ENCODE measurements at regions not wholly inside any gene's neighbourhood (a gene's known extent, or its start where the extent isn't known, plus 50 kb on each side); places are given as distances from the start of the nearest gene placed in this dataset.
"Not testable (repeated sequence)": the region's sequence is repeated elsewhere in the genome, so short reads cannot be mapped to it uniquely, and the experiment has no call there.

DNA sequence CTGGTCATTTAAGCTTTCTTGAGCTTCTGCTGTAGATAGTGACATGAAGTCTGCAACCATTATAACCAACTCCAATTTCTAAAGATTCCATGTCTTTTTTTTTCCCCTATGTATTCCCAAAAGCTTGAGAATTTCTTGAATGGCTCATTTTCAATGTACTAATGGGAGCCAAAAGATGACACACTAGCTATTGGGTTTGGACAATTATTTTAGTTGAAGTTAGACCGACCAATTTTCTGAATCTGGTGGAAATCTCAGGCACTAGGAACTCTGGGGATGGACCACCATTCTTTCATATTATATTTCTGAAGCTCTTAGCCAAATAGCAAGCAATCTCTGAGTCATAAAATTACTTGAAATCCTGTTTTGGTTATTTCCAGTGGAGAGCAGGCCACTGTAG lies 617.4 kb upstream of the ADAMTS5 start:
- DNase-seq, result no peak

DNA sequence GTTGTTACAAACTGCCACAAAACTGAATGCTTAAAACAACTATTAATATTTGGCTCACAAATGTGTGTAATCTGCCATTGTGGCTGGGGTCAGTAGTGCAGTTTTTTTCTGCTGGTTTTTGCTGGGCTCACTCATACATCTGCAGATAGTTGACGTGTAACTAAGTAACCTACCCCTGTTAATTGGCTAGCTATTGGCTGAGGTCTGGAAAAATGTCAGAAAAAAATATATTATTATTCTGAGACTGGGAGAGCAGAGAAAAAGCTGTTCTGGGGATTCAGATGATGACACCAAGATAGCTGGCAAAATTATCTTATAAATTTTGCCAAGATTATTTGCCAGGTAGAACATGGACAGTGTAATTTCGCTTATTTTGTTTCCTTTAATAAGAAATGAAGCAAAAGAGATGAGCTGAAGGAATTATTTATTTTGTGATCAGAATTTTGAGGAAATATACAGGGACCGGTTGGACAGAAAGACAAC lies 616.1 kb upstream of the ADAMTS5 start:
- no peak for DNase-seq

GRCh38 chr21:27582246-27582947 lies 615.5 kb upstream of the ADAMTS5 start:
- no peak for DNase-seq

GRCh38 chr21:27581168-27581567 lies 614.3 kb upstream of the ADAMTS5 start:
- DNase-seq, result no peak

GRCh38 chr21:27580276-27580675 lies 613.4 kb upstream of the ADAMTS5 start:
- DNase-seq, result no peak

DNA sequence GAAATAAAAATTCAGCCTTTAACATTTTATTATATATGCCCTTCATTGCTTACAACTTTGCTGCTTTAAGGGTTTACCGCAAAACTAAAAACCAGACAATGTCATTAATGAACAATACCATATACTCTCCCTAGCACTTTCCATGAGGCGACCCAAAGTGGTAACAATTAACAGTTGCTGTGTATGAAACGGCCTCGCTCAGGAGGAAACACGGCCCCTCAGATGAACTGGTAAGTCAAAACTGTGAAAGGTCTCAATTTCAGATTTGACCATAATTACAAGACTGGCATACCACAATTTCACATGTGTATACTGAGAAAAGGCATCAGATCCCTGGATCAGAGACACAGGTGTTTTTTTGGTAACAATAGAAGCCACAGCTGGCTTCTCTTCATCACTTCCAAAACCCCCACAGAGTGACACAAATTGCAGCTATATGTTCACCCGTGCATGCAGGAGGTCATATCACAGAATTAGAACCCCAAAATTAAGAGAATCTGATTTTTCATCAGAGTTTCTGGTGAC lies 611.9 kb upstream of the ADAMTS5 start:
- no peak for DNase-seq

DNA sequence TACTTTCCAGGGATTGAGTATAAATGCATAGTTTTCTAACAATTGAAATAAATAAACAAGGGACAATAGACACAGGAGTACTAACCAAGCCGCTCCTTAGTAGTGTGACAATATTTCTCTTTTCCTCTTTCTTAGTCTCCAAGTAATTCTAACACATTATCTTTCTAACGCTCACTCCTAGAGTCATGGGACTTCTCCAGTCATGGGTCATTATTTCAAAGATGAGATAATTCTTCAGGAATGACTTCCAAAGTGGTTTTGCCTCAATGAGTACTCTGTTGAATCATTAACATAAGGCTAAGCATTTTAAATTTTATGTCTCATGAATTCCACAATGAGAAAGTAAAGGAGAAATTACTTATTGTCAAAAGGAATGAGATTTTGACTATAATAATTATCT lies 605.8 kb upstream of the ADAMTS5 start:
- no peak for DNase-seq

- DNase-seq, result no peak
Measured at GRCh38 chr21:27571706-27572105, 604.8 kb upstream of the ADAMTS5 start.

GRCh38 chr21:27570306-27570868 lies 603.5 kb upstream of the ADAMTS5 start:
- DNase-seq, result no peak

- no peak for DNase-seq
Measured at GRCh38 chr21:27569831-27570230, 602.9 kb upstream of the ADAMTS5 start.

DNA sequence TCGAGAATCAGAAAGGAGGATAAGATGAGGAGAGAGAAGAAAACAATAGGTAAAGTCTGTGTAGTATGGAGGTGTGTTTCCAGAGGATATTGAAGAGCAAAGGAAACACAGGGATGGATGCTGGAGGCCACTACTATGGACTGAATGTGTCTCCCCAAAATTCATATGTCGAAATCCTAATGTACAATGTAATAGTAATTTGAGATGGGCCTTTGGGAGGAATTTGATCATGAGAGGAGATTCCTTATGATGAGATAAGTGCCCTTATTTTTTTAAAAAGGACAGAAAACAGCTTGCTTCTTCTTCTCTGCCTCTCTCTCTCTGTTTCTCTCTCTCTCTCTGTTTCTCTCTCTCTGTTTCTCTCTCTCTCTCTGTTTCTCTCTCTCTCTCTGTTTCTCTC lies 602.2 kb upstream of the ADAMTS5 start:
- no peak for DNase-seq

DNA sequence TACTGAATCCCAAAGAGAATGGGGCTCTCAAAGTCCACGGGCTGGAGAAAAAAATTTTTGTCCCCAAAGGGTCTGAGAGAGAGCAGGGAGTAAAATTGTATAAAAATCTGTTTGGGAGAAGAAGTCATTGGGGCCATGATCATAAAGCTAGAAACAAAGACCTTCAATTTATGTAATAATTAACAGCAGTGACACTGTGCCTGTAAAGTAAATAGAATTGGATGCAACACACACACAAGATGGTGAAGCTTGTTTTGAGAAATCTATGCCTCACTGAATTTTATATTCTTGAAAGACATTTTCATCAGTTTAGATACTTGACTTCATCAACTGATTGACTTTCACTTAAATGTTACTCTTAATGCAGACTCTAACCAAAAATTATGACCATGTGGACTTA lies 600.5 kb upstream of the ADAMTS5 start:
- no peak for DNase-seq

DNA sequence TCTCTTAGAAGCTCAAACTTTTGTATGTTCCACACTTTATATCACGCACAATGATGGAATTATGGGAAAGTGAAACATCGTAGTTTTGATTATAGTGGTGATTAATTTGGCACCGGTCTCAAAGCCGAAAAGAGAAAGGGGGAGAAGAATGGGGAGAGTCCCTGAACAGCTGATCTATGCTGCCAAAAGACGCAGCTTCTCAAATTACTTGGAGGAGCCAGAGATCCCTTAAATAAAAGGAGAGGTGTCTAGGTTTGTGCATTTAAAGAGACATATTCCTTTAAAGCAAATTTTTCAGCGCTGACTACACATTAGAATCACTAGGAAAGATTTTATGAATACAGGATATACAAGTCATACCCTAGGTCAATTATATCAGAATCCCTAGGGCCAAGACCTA lies 599.6 kb upstream of the ADAMTS5 start:
- DNase-seq, result no peak

- no peak for DNase-seq
Measured at GRCh38 chr21:27565364-27565763, 598.5 kb upstream of the ADAMTS5 start.

DNA sequence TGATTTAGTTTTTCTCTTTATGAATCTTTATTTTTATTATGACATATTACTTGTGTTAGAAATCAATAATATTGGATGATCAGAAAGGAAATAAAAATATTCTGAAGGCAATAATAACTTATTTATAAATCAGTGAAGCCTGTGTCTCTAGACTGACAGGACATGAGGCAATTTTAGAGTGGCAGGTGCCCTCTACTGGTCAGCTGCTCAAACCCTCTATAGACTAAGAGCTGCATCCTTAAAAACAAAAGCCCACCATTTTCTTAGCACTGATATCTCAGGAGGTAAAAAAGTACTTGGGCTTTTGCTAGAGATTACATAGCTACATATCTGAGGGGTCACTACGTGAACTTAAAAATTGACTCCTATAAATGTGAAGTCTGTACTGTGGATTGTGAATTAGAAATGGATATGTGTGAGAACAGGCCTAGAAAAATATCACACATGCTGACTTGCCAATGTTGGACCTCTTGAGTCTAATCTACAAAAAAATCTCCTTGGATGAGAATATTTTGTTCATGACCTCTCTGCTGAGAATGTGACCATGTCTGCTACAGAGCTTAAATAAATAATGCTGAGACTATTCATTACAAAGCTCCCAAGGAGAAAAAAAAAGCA lies 597.9 kb upstream of the ADAMTS5 start:
- DNase-seq, result no peak

- no peak for DNase-seq
Measured at GRCh38 chr21:27562303-27562702, 595.4 kb upstream of the ADAMTS5 start.

GRCh38 chr21:27561116-27561515 lies 594.2 kb upstream of the ADAMTS5 start:
- DNase-seq, result no peak

DNA sequence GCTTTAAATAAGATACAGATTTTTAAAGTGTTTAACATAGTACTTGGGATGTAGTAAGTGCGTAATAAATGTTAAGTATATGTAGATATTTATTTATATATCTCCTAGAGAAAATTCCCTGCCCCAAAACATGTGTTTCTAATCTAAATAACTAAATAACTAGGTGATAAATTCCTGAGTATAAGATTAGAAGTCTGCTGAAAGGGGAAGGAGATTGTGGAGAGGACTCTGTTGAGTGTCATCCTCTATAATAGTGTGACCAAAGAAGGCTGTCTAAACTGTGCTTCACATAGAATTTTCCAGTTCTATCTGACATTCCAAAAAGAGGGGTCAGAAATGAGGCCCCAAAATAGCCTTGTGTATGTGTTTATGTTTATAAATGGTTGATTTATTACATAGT lies 590.5 kb upstream of the ADAMTS5 start:
- no peak for DNase-seq

GRCh38 chr21:27555996-27556395 lies 589.1 kb upstream of the ADAMTS5 start:
- DNase-seq, result no peak

GRCh38 chr21:27550287-27550686 lies 583.4 kb upstream of the ADAMTS5 start:
- no peak for DNase-seq

- DNase-seq, result no peak
Measured at GRCh38 chr21:27548486-27548885, 581.6 kb upstream of the ADAMTS5 start.

DNA sequence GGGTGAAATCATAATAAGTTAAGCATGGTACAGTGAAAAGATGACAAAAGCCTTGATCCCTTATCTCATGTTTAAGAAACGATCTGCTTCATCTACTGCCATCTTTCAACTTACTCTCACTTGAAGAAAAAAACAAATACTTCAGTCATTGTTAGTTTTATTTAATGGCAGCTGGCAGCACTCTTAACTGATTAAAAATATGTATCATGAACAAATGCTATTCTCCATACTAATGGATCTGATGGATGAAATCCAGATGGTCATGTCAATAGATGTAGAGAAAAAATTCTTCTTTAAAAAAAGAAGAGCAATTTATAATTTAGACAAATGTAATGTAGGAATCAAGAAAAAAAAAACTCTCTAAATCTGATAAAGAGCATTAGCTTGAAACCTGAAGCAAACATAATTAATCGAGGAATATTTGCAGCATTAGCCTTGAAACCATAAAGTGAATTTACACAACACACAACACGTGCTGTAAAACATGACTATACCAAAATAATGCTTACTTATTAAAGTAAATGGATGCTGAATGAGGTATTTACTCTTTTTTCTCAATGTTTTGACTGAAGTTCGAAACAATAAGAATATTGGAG lies 579.0 kb upstream of the ADAMTS5 start:
- DNase-seq, result no peak

DNA sequence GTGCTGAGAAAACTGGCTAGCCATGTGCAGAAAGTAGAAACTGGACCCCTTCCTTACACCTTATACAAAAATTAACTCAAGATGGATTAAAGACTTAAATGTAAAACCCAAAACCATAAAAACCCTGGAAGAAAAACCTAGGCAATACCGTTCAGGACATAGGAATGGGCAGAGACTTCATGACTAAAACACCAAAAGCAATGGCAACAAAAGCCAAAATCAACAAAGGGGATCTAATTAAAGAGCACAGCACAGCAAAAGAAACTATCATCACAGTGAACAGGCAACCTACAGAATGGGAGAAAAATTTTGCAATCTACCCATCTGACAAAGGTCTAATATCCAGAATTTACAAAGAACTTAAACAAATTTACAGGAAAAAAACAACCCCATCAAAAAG lies 575.2 kb upstream of the ADAMTS5 start:
- not testable (repeated sequence) for DNase-seq

DNA sequence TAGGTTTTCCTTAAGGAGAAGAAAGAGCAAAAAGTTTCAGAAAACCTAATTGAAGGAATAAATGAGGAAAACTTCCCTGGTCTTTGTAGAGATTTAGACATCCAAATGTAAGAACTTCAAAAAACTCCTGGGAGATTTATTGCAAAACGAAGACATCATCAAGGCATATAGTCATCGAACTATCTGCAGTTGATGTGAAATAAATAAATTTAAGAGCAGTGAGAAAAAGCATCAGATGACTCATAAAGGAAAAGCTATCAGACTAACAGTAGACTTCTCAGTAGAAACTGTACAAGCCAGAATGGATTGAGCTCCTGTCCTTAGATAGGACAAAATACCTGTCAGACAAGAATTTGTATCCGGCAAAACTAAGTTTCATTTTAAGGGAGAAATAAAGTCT lies 569.4 kb upstream of the ADAMTS5 start:
- DNase-seq, result no peak

Data from stimulated activated CD8-positive, alpha-beta memory T cell treated with anti-CD3 and anti-CD28 coated beads, Interleukin-4, amount 100 ng/mL, for 48 hours (primary cell).